Neutrophil (primary cell): ENCODE measurements at regions not wholly inside any gene's neighbourhood (a gene's known extent, or its start where the extent isn't known, plus 50 kb on each side); places are given as distances from the start of the nearest gene placed in this dataset.

Source experiments
- H3K27ac ChIP-seq: fragments of 200-600 bp; sonication (generic); 2 replicates; pipeline ENCODE4 v1.5.1; 2016; ENCODE audit warnings: mild to moderate bottlenecking, moderate library complexity
- H3K27me3 ChIP-seq: fragments of 200-600 bp; sonication (generic); 2 replicates; pipeline ENCODE4 v1.6.0; 2016; ENCODE audit warnings: mild to moderate bottlenecking
- H3K36me3 ChIP-seq: fragments of 200-600 bp; sonication (generic); 2 replicates; pipeline ENCODE4 v1.5.1; 2017
- H3K4me1 ChIP-seq, 2 experiments: fragments of 200-600 bp in 1 of 2; sonication (generic) in 1 of 2; 1 replicate in 1 of 2; 2 replicates in 1 of 2; pipeline versions ENCODE4 v1.5.1 to v1.6.1; 2013 to 2016; ENCODE audit warnings: low read depth in 1 of 2, low read length in 1 of 2, mild to moderate bottlenecking in 1 of 2, moderate library complexity in 1 of 2; ENCODE audit not compliant: control insufficient read depth in 1 of 2, insufficient read depth in 1 of 2
- H3K4me3 ChIP-seq, 2 experiments: fragments of 200-600 bp in 1 of 2; sonication (generic) in 1 of 2; 1 replicate in 1 of 2; 2 replicates in 1 of 2; pipeline ENCODE4 v1.5.1; 2013 to 2016; ENCODE audit warnings: low read depth in 1 of 2, low read length in 1 of 2, mild to moderate bottlenecking in 1 of 2, moderate library complexity in 1 of 2
- H3K9me3 ChIP-seq: fragments of 200-600 bp; sonication (generic); 2 replicates; pipeline ENCODE4 v1.5.1; 2016
- CTCF ChIP-seq: fragments of 200-600 bp; sonication (generic); IDR thresholded peaks from 2 replicates; pipeline ENCODE4 v1.5.1; 2016; ENCODE audit warnings: antibody characterized with exemption

- Histone ChIP-seq H3K4me1 (no peaks in the 10 kb centered on the region), H3K4me3 (no peak overlapping the region), H3K36me3 (no peaks in the 10 kb centered on the region), H3K27ac (no peak overlapping the region), H3K27me3 (no peaks in the 10 kb centered on the region), H3K9me3 (no peaks in the 10 kb centered on the region)
- TF ChIP-seq CTCF = no peak
Measured at GRCh38 chr3:105130911-105131310, 235.8 kb upstream of the ALCAM start.

GRCh38 chr3:105137911-105138310 is 228.8 kb upstream of the ALCAM start:
- H3K9me3 ChIP-seq = no peaks in the 10 kb centered on the region
- no peak overlapping the region for H3K4me3 ChIP-seq
- peaks cover 25 to 26% of the 10 kb centered on the region in 2 experiments for H3K4me1 ChIP-seq
- H3K27ac ChIP-seq = no peak overlapping the region
- H3K36me3 ChIP-seq = no peaks in the 10 kb centered on the region
- H3K27me3 ChIP-seq = no peaks in the 10 kb centered on the region
- TF ChIP-seq CTCF = no peak

GRCh38 chr3:105139881-105140560 is 226.7 kb upstream of the ALCAM start:
- Histone ChIP-seq H3K27ac (peak overlapping the region; percentile 77), H3K27me3 (no peaks in the 10 kb centered on the region)

GRCh38 chr3:105140899-105141367 is 225.8 kb upstream of the ALCAM start:
- peaks cover 25 to 26% of the 10 kb centered on the region in 2 experiments for H3K4me1 ChIP-seq
- H3K36me3 ChIP-seq = no peaks in the 10 kb centered on the region
- no peaks in the 10 kb centered on the region for H3K27me3 ChIP-seq
- no peaks in the 10 kb centered on the region for H3K9me3 ChIP-seq
- H3K4me3 ChIP-seq = peak overlapping the region in 1 of 2 experiments; percentile 1
- H3K27ac ChIP-seq = peak overlapping the region; percentile 77
- TF ChIP-seq CTCF = no peak

More at GRCh38 chr3:105139881-105140560, 226.7 kb upstream of the ALCAM start:
- TF ChIP-seq CTCF = no peak
- H3K9me3 ChIP-seq = no peaks in the 10 kb centered on the region
- peaks cover 25 to 26% of the 10 kb centered on the region in 2 experiments for H3K4me1 ChIP-seq
- H3K4me3 ChIP-seq = peak overlapping the region in 1 of 2 experiments; percentile 1
- H3K36me3 ChIP-seq = no peaks in the 10 kb centered on the region

DNA sequence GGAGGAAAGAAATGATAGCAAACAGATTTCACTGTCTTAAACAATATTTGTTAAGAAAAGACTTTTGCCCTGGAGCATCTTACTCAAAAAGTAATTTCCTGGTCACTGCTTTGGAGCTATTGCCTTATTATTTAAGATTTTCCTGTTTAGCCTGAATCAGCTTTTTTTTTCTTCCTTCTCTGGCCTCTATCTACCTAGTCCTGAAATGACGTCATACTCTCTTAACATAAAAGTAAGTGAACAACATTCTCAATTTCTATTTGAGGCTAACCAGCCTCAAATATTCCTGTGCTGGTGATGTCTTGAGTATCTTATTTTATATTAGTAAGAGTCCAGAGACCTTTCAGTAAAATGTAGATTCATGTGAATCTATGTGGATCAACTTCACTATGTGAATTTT is 221.9 kb upstream of the ALCAM start:
- Histone ChIP-seq H3K9me3 (no peaks in the 10 kb centered on the region), H3K36me3 (no peaks in the 10 kb centered on the region), H3K4me1 (peaks cover 17% of the 10 kb centered on the region in 2 experiments), H3K27ac (no peak overlapping the region), H3K27me3 (no peaks in the 10 kb centered on the region), H3K4me3 (no peak overlapping the region)
- TF ChIP-seq CTCF = no peak
